Fibroblast of lung (primary cell): ENCODE measurements at regions not wholly inside any gene's neighbourhood (a gene's known extent, or its start where the extent isn't known, plus 50 kb on each side); places are given as distances from the start of the nearest gene placed in this dataset.

Experiments used
- DNase-seq, 2 donors: peaks; one replicate each; pipeline versions ENCODE4 v3.0.0 to v3.0.0-alpha.2; 2010; ENCODE audit warnings: low read depth in 2 of 2
- H2AFZ ChIP-seq: 2 replicates; pipeline ENCODE4 v1.5.1; 2012; ENCODE audit warnings: low read length, control low read depth, inconsistent platforms
- H3K27ac ChIP-seq: 2 replicates; pipeline ENCODE4 v1.5.1; 2011; ENCODE audit warnings: low read length, control low read depth; ENCODE audit not compliant: insufficient read depth
- H3K27me3 ChIP-seq: 2 replicates; pipeline ENCODE4 v1.5.1; 2011; ENCODE audit warnings: mild to moderate bottlenecking, low read length; ENCODE audit not compliant: control insufficient read depth, insufficient read depth
- H3K36me3 ChIP-seq: 2 replicates; pipeline ENCODE4 v1.5.1; 2011; ENCODE audit warnings: low read length; ENCODE audit not compliant: control insufficient read depth, insufficient read depth
- H3K4me1 ChIP-seq: 2 replicates; pipeline ENCODE4 v1.5.1; 2011; ENCODE audit warnings: low read length; ENCODE audit not compliant: control insufficient read depth, insufficient read depth; ENCODE audit errors: extremely low read depth
- H3K4me2 ChIP-seq: 2 replicates; pipeline ENCODE4 v1.5.1; 2011; ENCODE audit warnings: low read length, control low read depth; ENCODE audit not compliant: insufficient read depth; ENCODE audit errors: extremely low read depth
- H3K4me3 ChIP-seq, 4 experiments: fragments of 200-600 bp in 1 of 4; sonication (generic) in 1 of 4; replicated peaks in 1 of 4; 2 replicates each; pipeline ENCODE4 v1.5.1; 2011 to 2016; ENCODE audit warnings: low read length in 4 of 4, low read depth in 3 of 4, mild to moderate bottlenecking in 3 of 4, control low read depth in 2 of 4, inconsistent platforms in 1 of 4, mixed read lengths in 1 of 4; ENCODE audit not compliant: insufficient read depth in 1 of 4; ENCODE audit errors: control extremely low read depth in 1 of 4
- H3K79me2 ChIP-seq: 2 replicates; pipeline ENCODE4 v1.5.1; 2012; ENCODE audit warnings: mild to moderate bottlenecking, low read length, inconsistent platforms; ENCODE audit not compliant: control insufficient read depth, insufficient read depth
- H3K9ac ChIP-seq: 2 replicates; pipeline ENCODE4 v1.5.1; 2011; ENCODE audit warnings: mild to moderate bottlenecking, low read length, control low read depth; ENCODE audit not compliant: insufficient read depth
- H3K9me3 ChIP-seq: 2 replicates; pipeline ENCODE4 v1.5.1; 2012; ENCODE audit warnings: low read depth, low read length; ENCODE audit not compliant: control insufficient read depth, insufficient read depth
- H4K20me1 ChIP-seq: 2 replicates; pipeline ENCODE4 v1.5.1; 2011; ENCODE audit warnings: low read length; ENCODE audit not compliant: control insufficient read depth, insufficient read depth; ENCODE audit errors: extremely low read depth
- CTCF ChIP-seq, 2 donors: IDR thresholded peaks in 1 of 2; conservative IDR thresholded peaks in 1 of 2; 1 replicate in 1 of 2; 2 replicates in 1 of 2; pipeline ENCODE4 v1.5.1; 2011 to 2012; ENCODE audit warnings: low read length in 2 of 2, control low read depth in 1 of 2, inconsistent platforms in 1 of 2, low read depth in 1 of 2, mild to moderate bottlenecking in 1 of 2
- EZH2 ChIP-seq: IDR thresholded peaks from 2 replicates; pipeline ENCODE4 v1.5.1; 2012; ENCODE audit warnings: low read length, control low read depth, mild to moderate bottlenecking; ENCODE audit errors: missing control alignments

GRCh38 chr4:71664366-71664765, 119.5 kb downstream of the GC start:
- H4K20me1 ChIP-seq, result no peaks in the 10 kb centered on the region
- TF ChIP-seq EZH2 (no peak), CTCF (conservative IDR thresholded peaks at IDR 0.05 in 1 of 2, IDR thresholded peaks at IDR 0.05 in 1 of 2; ENCODE audit: low read depth in 1 of 2, low read length in 2 of 2) (no peak)
- no peak for DNase-seq
- H2AFZ ChIP-seq, result no peak overlapping the region
- H3K9me3 ChIP-seq, result no peaks in the 10 kb centered on the region
- no peaks in the 10 kb centered on the region for H3K79me2 ChIP-seq
- no peak overlapping the region for H3K27ac ChIP-seq
- no peak overlapping the region for H3K9ac ChIP-seq
- no peak overlapping the region for H3K4me3 ChIP-seq
- H3K36me3 ChIP-seq, result no peaks in the 10 kb centered on the region
- H3K27me3 ChIP-seq, result no peaks in the 10 kb centered on the region
- no peaks in the 10 kb centered on the region for H3K4me1 ChIP-seq
- no peak overlapping the region for H3K4me2 ChIP-seq

GRCh38 chr4:71663780-71664179, 120.1 kb downstream of the GC start:
- H3K9ac ChIP-seq, result no peak overlapping the region
- no peak for DNase-seq

GRCh38 chr4:71659979-71660378, 123.9 kb downstream of the GC start:
- Histone ChIP-seq H3K4me3 (no peak overlapping the region), H3K4me2 (no peak overlapping the region), H3K4me1 (no peaks in the 10 kb centered on the region), H2AFZ (no peak overlapping the region), H3K79me2 (no peaks in the 10 kb centered on the region), H3K9ac (no peak overlapping the region), H3K27ac (no peak overlapping the region), H3K36me3 (no peaks in the 10 kb centered on the region), H3K9me3 (no peaks in the 10 kb centered on the region), H4K20me1 (no peaks in the 10 kb centered on the region), H3K27me3 (peaks cover 2% of the 10 kb centered on the region)
- TF ChIP-seq CTCF (conservative IDR thresholded peaks at IDR 0.05 in 1 of 2, IDR thresholded peaks at IDR 0.05 in 1 of 2; ENCODE audit: low read depth in 1 of 2, low read length in 2 of 2) (no peak), EZH2 (no peak)
- DNase-seq, result no peak

More at GRCh38 chr4:71663780-71664179, 120.1 kb downstream of the GC start:
- no peaks in the 10 kb centered on the region for H3K27me3 ChIP-seq
- H3K27ac ChIP-seq, result no peak overlapping the region
- H3K36me3 ChIP-seq, result no peaks in the 10 kb centered on the region
- no peak overlapping the region for H3K4me3 ChIP-seq
- TF ChIP-seq EZH2 (no peak), CTCF (conservative IDR thresholded peaks at IDR 0.05 in 1 of 2, IDR thresholded peaks at IDR 0.05 in 1 of 2; ENCODE audit: low read depth in 1 of 2, low read length in 2 of 2) (no peak)
- no peaks in the 10 kb centered on the region for H3K4me1 ChIP-seq
- H3K4me2 ChIP-seq, result no peak overlapping the region
- no peaks in the 10 kb centered on the region for H4K20me1 ChIP-seq
- H3K9me3 ChIP-seq, result no peaks in the 10 kb centered on the region
- H2AFZ ChIP-seq, result no peak overlapping the region
- H3K79me2 ChIP-seq, result no peaks in the 10 kb centered on the region
